K562 (cell line): ENCODE measurements at regions not wholly inside any gene's neighbourhood (a gene's known extent, or its start where the extent isn't known, plus 50 kb on each side); places are given as distances from the start of the nearest gene placed in this dataset.

Experiments used
- CREBBP ChIP-seq: IDR thresholded peaks from one replicate; pipeline ENCODE4 v1.6.1; 2012; ENCODE audit warnings: low read depth, mild to moderate bottlenecking, control low read depth, inconsistent platforms, low read length
- FOXK2 ChIP-seq, 2 experiments: fragments of 450-650 bp; IDR thresholded peaks in 1 of 2; conservative IDR thresholded peaks in 1 of 2; 2 replicates each; pipeline ENCODE4 v1.6.1; 2016; ENCODE audit warnings: low read depth in 2 of 2, mild to moderate bottlenecking in 1 of 2
- NELFE ChIP-seq: IDR thresholded peaks from 2 replicates; pipeline ENCODE4 v1.6.1; 2011; ENCODE audit warnings: mild to moderate bottlenecking; ENCODE audit not compliant: insufficient read depth, insufficient read length
- PURB ChIP-seq: sonication (generic); formaldehyde crosslinking; IDR thresholded peaks from 2 replicates; pipeline ENCODE4 v1.9.0; 2021; ENCODE audit warnings: low read depth, mild to moderate bottlenecking, missing genetic modification reagents
- TAF15 ChIP-seq: fragments of 200-400 bp; formaldehyde crosslinking; IDR thresholded peaks from 2 replicates; pipeline ENCODE4 v1.6.1; 2017; ENCODE audit warnings: mild to moderate bottlenecking, low read depth, low read length, moderate library complexity
- THRB ChIP-seq: fragments of 450-650 bp; formaldehyde crosslinking; conservative IDR thresholded peaks from 2 replicates; pipeline ENCODE4 v1.4.0; 2022; ENCODE audit warnings: mild to moderate bottlenecking, missing genetic modification characterization
- ZNF175 ChIP-seq: fragments of 200-800 bp; sonication (Bioruptor generic); IDR thresholded peaks from 2 replicates; pipeline ENCODE4 v1.6.1; 2016; ENCODE audit warnings: low read depth, mild to moderate bottlenecking, missing genetic modification characterization, missing compliant biosample characterization
- ZNF324 ChIP-seq: fragments of 250-450 bp; sonication (Bioruptor Pico); IDR thresholded peaks from 2 replicates; pipeline ENCODE4 v1.4.0; 2020; ENCODE audit warnings: mild to moderate bottlenecking
- ZNF778 ChIP-seq: fragments of 450-650 bp; formaldehyde crosslinking; IDR thresholded peaks from 2 replicates; pipeline ENCODE4 v1.4.0; 2020; ENCODE audit warnings: mild to moderate bottlenecking, moderate library complexity
- TF ChIP-seq, protein P1 (sequence below): sonication (generic); formaldehyde crosslinking; IDR thresholded peaks from 2 replicates; pipeline ENCODE4 v1.8.1; 2023; ENCODE audit warnings: mild to moderate bottlenecking, missing genetic modification reagents
- TF ChIP-seq, protein P2 (sequence below): fragments of 250-450 bp; sonication (Bioruptor Pico); IDR thresholded peaks from 2 replicates; pipeline ENCODE4 v1.5.0; 2021; ENCODE audit warnings: mild to moderate bottlenecking, moderate library complexity

- TF ChIP-seq, protein P1, sequence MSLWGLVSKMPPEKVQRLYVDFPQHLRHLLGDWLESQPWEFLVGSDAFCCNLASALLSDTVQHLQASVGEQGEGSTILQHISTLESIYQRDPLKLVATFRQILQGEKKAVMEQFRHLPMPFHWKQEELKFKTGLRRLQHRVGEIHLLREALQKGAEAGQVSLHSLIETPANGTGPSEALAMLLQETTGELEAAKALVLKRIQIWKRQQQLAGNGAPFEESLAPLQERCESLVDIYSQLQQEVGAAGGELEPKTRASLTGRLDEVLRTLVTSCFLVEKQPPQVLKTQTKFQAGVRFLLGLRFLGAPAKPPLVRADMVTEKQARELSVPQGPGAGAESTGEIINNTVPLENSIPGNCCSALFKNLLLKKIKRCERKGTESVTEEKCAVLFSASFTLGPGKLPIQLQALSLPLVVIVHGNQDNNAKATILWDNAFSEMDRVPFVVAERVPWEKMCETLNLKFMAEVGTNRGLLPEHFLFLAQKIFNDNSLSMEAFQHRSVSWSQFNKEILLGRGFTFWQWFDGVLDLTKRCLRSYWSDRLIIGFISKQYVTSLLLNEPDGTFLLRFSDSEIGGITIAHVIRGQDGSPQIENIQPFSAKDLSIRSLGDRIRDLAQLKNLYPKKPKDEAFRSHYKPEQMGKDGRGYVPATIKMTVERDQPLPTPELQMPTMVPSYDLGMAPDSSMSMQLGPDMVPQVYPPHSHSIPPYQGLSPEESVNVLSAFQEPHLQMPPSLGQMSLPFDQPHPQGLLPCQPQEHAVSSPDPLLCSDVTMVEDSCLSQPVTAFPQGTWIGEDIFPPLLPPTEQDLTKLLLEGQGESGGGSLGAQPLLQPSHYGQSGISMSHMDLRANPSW, result no peak
- TF ChIP-seq, protein P2, sequence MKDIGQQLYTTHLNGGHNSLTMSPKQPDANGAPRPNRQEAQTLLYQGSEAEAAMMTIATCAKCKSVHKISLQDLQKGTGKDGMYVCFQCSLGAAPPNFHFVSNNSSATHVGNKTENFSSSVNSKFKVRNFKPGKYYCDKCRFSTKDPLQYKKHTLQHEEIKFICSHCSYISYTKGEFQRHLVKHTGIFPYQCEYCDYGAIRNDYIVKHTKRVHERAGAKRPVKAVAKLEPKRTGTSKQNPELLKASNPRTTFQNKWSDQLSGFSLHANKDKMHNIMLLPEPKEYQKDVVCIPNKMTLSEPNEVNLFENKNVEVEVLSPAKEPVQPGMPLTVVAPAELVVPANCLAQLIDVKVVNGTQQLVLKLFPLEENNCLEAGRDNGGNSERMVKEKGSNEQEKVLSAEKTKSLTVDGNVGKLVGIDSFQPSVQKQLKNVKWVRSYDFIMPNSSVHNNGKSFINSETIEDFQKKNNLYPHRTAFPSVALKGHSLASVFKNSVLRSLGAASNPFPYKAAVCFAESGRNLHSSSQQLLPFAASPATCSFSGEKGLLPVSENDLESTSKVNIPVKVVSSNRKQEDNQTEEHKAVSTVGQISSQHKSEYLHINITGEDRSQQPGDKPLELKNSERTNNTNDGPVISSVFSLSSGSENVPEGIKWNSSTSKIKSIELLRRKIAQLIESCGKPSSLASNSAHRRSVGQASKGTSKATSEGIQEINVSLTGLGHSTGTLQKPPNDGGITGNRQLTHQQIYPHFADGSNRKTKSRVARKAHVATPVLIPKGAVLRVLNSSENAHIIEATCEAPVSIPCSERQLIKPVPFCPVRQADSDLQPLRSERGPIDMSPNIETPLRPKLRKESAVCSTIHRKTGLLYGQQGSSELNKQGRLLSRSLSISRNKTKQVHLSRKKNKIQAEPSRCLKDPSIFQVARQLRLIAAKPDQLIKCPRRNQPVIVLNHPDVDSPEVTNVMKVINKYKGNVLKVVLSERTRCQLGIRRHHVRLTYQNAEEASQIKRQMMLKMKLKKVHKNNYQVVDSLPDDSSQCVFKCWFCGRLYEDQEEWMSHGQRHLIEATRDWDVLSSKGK (CRISPR knock-in tag), result no peak
- no peak for TF ChIP-seq FOXK2 (conservative IDR thresholded peaks at IDR 0.05 in 1 of 2, IDR thresholded peaks at IDR 0.05 in 1 of 2; ENCODE audit: low read depth in 2 of 2)
- TF ChIP-seq THRB (CRISPR knock-in tag), result no peak
- no peak for TF ChIP-seq ZNF175 (CRISPR knock-in tag)
- no peak for TF ChIP-seq TAF15
- no peak for TF ChIP-seq PURB (CRISPR knock-in tag)
- no peak for TF ChIP-seq ZNF324 (CRISPR knock-in tag)
- TF ChIP-seq CREBBP, result no peak
- no peak for TF ChIP-seq ZNF778 (CRISPR knock-in tag)
- TF ChIP-seq NELFE, result no peak
Measured at GRCh38 chr6:782141-782540, 89.2 kb upstream of the EXOC2 start (continued).
